Activated CD8-positive, alpha-beta memory T cell treated with anti-CD3 and anti-CD28 coated beads, Interleukin-2, amount 10 ng/mL, durations not matched to agents 7 days and 5 days (primary cell): ENCODE measurements at regions not wholly inside any gene's neighbourhood (a gene's known extent, or its start where the extent isn't known, plus 50 kb on each side); places are given as distances from the start of the nearest gene placed in this dataset.
"Not testable (repeated sequence)": the region's sequence is repeated elsewhere in the genome, so short reads cannot be mapped to it uniquely, and the experiment has no call there.

ENCODE experiments used
- ATAC-seq: fragments of 150-1000 bp; cut with Tn5 transposase; one replicate; pipeline ENCODE4 v1.10.0; 2021; ENCODE audit warnings: moderate library complexity
- CTCF ChIA-PET: fragments of 350-600 bp; sonication (Branson Sonifier 250); formaldehyde crosslinking; loops from one replicate; lab custom pipeline; 2021; ENCODE audit warnings: antibody characterized with exemption; lab: Charles Lee
- DNase-seq: peaks from one replicate; pipeline ENCODE4 v3.0.0-alpha.2; 2020
- H3K27ac Mint-ChIP-seq: one replicate; pipeline ENCODE4 v1.8.0; 2021; ENCODE audit warnings: mild to moderate bottlenecking, mixed read lengths
- H3K27me3 Mint-ChIP-seq: one replicate; pipeline ENCODE4 v1.8.0; 2021; ENCODE audit warnings: mixed read lengths
- H3K36me3 Mint-ChIP-seq: one replicate; pipeline ENCODE4 v1.8.0; 2021; ENCODE audit warnings: mild to moderate bottlenecking, mixed read lengths
- H3K4me1 Mint-ChIP-seq: one replicate; pipeline ENCODE4 v1.8.0; 2021; ENCODE audit warnings: mixed read lengths
- H3K4me3 Mint-ChIP-seq: one replicate; pipeline ENCODE4 v1.8.0; 2021; ENCODE audit warnings: mild to moderate bottlenecking, moderate library complexity, mixed read lengths
- H3K9me3 Mint-ChIP-seq: one replicate; pipeline ENCODE4 v1.8.0; 2022; ENCODE audit warnings: low read depth, mixed read lengths

DNA sequence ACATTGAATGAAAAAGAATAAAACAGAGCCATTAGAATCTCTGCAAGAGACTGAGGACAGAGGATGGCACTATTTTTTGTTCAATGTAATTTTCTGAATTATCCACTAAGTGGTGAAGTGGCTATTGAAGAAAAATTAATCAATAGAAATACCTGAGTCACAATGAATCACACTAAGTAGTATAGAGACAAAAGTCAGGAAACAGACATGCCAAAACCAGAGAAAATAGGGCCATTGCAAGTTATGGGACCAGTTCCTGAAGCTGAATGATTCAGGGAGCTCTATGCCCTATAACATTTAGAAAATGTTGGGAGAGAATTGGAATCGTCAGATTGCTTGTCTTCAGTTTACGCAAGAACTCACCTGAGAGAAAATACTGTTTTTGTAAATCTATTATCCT lies 1103.2 kb upstream of the ALCAM start:
- no peaks in the 10 kb centered on the region for H3K36me3 Mint-ChIP-seq
- ATAC-seq (no peak), DNase-seq (no peak)
- H3K9me3 Mint-ChIP-seq = no peaks in the 10 kb centered on the region
- CTCF ChIA-PET = no interaction called here
- H3K4me3 Mint-ChIP-seq = no peak overlapping the region
- peaks cover 2% of the 10 kb centered on the region for H3K27me3 Mint-ChIP-seq
- no peaks in the 10 kb centered on the region for H3K4me1 Mint-ChIP-seq
- H3K27ac Mint-ChIP-seq = no peak overlapping the region

GRCh38 chr3:104266219-104266618 lies 1100.5 kb upstream of the ALCAM start:
- H3K4me1 Mint-ChIP-seq, H3K36me3 Mint-ChIP-seq, H3K4me3 Mint-ChIP-seq, H3K27ac Mint-ChIP-seq, DNase-seq, CTCF ChIA-PET, H3K27me3 Mint-ChIP-seq, H3K9me3 Mint-ChIP-seq, ATAC-seq: not testable (repeated sequence)

GRCh38 chr3:104269771-104270170 lies 1096.9 kb upstream of the ALCAM start:
- no peak for ATAC-seq
- DNase-seq = no peak
- Mint-ChIP-seq H3K9me3 (no peaks in the 10 kb centered on the region), H3K4me3 (no peak overlapping the region), H3K27me3 (peaks cover 2% of the 10 kb centered on the region), H3K36me3 (no peaks in the 10 kb centered on the region), H3K4me1 (no peaks in the 10 kb centered on the region), H3K27ac (no peak overlapping the region)
- CTCF ChIA-PET = no interaction called here

GRCh38 chr3:104273046-104273649 lies 1093.6 kb upstream of the ALCAM start:
- Mint-ChIP-seq H3K9me3 (peaks cover 6% of the 10 kb centered on the region), H3K27ac (no peak overlapping the region), H3K4me1 (no peaks in the 10 kb centered on the region), H3K36me3 (no peaks in the 10 kb centered on the region), H3K4me3 (no peak overlapping the region), H3K27me3 (peaks cover 1% of the 10 kb centered on the region)
- CTCF ChIA-PET = interaction anchor here (0.8 to 1.5 kb wide), 5 partner anchors 8 to 1244 kb away, joined by 3 to 4 read pairs (median 3); no protein-coding TSS in a partner anchor
- DNase-seq = no peak
- ATAC-seq = no peak

- ATAC-seq (no peak), DNase-seq (no peak)
- peaks cover 4% of the 10 kb centered on the region for H3K4me1 Mint-ChIP-seq
- no peak overlapping the region for H3K27ac Mint-ChIP-seq
- H3K4me3 Mint-ChIP-seq = no peak overlapping the region
- H3K36me3 Mint-ChIP-seq = peaks cover 2% of the 10 kb centered on the region
- CTCF ChIA-PET = no interaction called here
- H3K9me3 Mint-ChIP-seq = peaks cover 8% of the 10 kb centered on the region
- H3K27me3 Mint-ChIP-seq = no peaks in the 10 kb centered on the region
These were observed 1091.5 kb upstream of the ALCAM start for GRCh38 chr3:104275199-104275598.

- CTCF ChIA-PET = no interaction called here
- Mint-ChIP-seq H3K4me1 (peaks cover 5% of the 10 kb centered on the region), H3K4me3 (peak overlapping the region; percentile 21), H3K9me3 (peaks cover 19% of the 10 kb centered on the region), H3K27me3 (no peaks in the 10 kb centered on the region), H3K27ac (no peak overlapping the region), H3K36me3 (peaks cover 12% of the 10 kb centered on the region)
- peak; percentile 20 for ATAC-seq
- DNase-seq = no peak
These were observed 1087.1 kb upstream of the ALCAM start for GRCh38 chr3:104279617-104280016.

GRCh38 chr3:104281713-104282112 lies 1085.0 kb upstream of the ALCAM start:
- H3K9me3 Mint-ChIP-seq = peaks cover 24% of the 10 kb centered on the region
- DNase-seq (no peak), ATAC-seq (no peak)
- no peaks in the 10 kb centered on the region for H3K27me3 Mint-ChIP-seq
- CTCF ChIA-PET = interaction anchor here (1.2 kb wide), 1 partner anchor 9 kb away, joined by 3 read pairs; no protein-coding TSS in a partner anchor
- peaks cover 12% of the 10 kb centered on the region for H3K36me3 Mint-ChIP-seq
- H3K4me3 Mint-ChIP-seq = no peak overlapping the region
- no peak overlapping the region for H3K27ac Mint-ChIP-seq
- H3K4me1 Mint-ChIP-seq = peaks cover 5% of the 10 kb centered on the region

DNA sequence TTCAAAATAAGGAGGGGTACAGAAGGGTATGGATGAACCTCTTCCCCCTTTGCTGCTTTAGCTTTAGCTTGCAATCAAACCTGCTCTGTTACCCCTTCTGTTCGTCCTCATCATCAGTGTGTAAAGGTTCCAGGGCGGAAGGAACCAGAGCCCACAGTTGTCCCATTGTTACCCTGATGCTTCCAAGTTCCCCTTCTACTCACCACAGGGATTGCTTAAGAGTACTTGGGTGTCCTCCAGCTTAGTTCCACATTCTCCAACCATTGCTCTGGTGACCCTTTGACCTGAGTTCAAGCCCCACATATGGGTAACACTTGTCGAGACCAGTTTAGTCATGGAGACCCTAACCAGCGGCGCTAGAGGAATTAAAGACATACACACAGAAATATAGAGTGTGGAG lies 1080.1 kb upstream of the ALCAM start:
- CTCF ChIA-PET = interaction anchor here (1.0 kb wide), 1 partner anchor 13 kb away, joined by 3 read pairs; no protein-coding TSS in a partner anchor

GRCh38 chr3:104291437-104291851 lies 1075.3 kb upstream of the ALCAM start:
- Mint-ChIP-seq H3K27me3 (no peaks in the 10 kb centered on the region), H3K27ac (peak overlapping the region; percentile 61), H3K36me3 (no peaks in the 10 kb centered on the region), H3K9me3 (peaks cover 3% of the 10 kb centered on the region), H3K4me1 (peaks cover 10% of the 10 kb centered on the region), H3K4me3 (peak overlapping the region; percentile 68)
- no peak for DNase-seq
- peak; percentile 53 for ATAC-seq
- CTCF ChIA-PET = interaction anchor here (1.2 kb wide), 1 partner anchor 8 kb away, joined by 3 read pairs; no protein-coding TSS in a partner anchor

More for the DNA sequence above, 1080.1 kb upstream of the ALCAM start:
- H3K4me3 Mint-ChIP-seq = no peak overlapping the region
- peaks cover 10% of the 10 kb centered on the region for H3K9me3 Mint-ChIP-seq
- no peaks in the 10 kb centered on the region for H3K27me3 Mint-ChIP-seq
- H3K27ac Mint-ChIP-seq = no peak overlapping the region
- H3K36me3 Mint-ChIP-seq = peaks cover 4% of the 10 kb centered on the region
- peaks cover 7% of the 10 kb centered on the region for H3K4me1 Mint-ChIP-seq
- DNase-seq (no peak), ATAC-seq (no peak)

DNA sequence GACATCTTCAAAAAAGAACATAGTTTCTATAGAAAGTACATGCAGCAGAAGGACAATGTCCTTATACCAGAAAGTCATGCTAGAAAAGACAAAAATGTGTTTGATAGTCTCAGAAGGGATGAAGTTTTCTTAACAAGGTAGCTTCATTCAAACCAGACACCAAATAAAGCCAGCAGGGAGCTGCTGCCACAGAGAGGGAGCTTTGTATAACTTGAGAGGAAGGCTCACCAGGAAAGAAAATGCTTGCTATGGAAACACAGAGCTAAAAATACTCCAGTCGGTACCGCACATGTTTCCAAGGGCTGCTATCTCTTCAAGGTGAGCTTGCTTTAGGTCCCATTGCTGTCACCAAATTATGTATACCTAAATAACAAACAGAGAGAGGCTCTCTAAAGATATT lies 1074.8 kb upstream of the ALCAM start:
- H3K4me3 Mint-ChIP-seq = peak overlapping the region; percentile 68
- CTCF ChIA-PET = interaction anchor here (1.2 kb wide), 1 partner anchor 9 kb away, joined by 3 read pairs; no protein-coding TSS in a partner anchor

DNA sequence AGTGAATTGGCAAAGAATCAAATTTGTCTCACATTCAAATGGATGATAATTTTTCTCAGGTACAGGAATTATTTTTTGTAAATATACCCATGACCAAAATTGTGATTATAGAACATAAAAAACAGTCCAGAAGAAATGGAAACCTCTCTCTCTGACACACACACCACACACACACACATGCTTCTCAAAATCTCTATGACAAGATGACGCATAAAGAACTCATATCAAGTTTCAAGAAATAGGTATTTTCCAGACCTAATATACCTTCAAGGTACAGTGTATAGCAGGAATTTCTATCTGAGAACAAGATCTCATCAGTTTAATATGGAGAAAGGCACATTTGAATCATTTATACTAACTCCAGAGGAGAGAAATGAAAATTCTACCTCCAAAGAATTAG lies 1069.1 kb upstream of the ALCAM start:
- CTCF ChIA-PET = no interaction called here
- H3K36me3 Mint-ChIP-seq = no peaks in the 10 kb centered on the region
- no peak for DNase-seq
- no peak overlapping the region for H3K4me3 Mint-ChIP-seq
- no peak overlapping the region for H3K27ac Mint-ChIP-seq
- H3K4me1 Mint-ChIP-seq = no peaks in the 10 kb centered on the region
- H3K27me3 Mint-ChIP-seq = no peaks in the 10 kb centered on the region
- no peak for ATAC-seq
- H3K9me3 Mint-ChIP-seq = no peaks in the 10 kb centered on the region

More for the DNA sequence above, 1074.8 kb upstream of the ALCAM start:
- no peak for DNase-seq
- Mint-ChIP-seq H3K27ac (peak overlapping the region; percentile 61), H3K4me1 (peaks cover 10% of the 10 kb centered on the region), H3K27me3 (no peaks in the 10 kb centered on the region), H3K9me3 (no peaks in the 10 kb centered on the region), H3K36me3 (no peaks in the 10 kb centered on the region)
- peak; percentile 16 for ATAC-seq

GRCh38 chr3:104298662-104299061 lies 1068.0 kb upstream of the ALCAM start:
- H3K27me3 Mint-ChIP-seq = no peaks in the 10 kb centered on the region
- no peak for DNase-seq
- H3K4me3 Mint-ChIP-seq = no peak overlapping the region
- no peaks in the 10 kb centered on the region for H3K9me3 Mint-ChIP-seq
- no peak for ATAC-seq
- CTCF ChIA-PET = no interaction called here
- H3K4me1 Mint-ChIP-seq = no peaks in the 10 kb centered on the region
- H3K27ac Mint-ChIP-seq = no peak overlapping the region
- H3K36me3 Mint-ChIP-seq = no peaks in the 10 kb centered on the region

GRCh38 chr3:104316118-104316517 lies 1050.6 kb upstream of the ALCAM start:
- CTCF ChIA-PET = no interaction called here
- Mint-ChIP-seq H3K4me1 (no peaks in the 10 kb centered on the region), H3K4me3 (no peak overlapping the region), H3K27ac (no peak overlapping the region), H3K36me3 (no peaks in the 10 kb centered on the region), H3K9me3 (peaks cover 6% of the 10 kb centered on the region), H3K27me3 (no peaks in the 10 kb centered on the region)
- ATAC-seq = no peak
- no peak for DNase-seq

GRCh38 chr3:104323226-104323625 lies 1043.5 kb upstream of the ALCAM start:
- ATAC-seq (no peak), DNase-seq (no peak)
- H3K27ac Mint-ChIP-seq = no peak overlapping the region
- H3K36me3 Mint-ChIP-seq = no peaks in the 10 kb centered on the region
- H3K9me3 Mint-ChIP-seq = peaks cover 5% of the 10 kb centered on the region
- CTCF ChIA-PET = no interaction called here
- no peak overlapping the region for H3K4me3 Mint-ChIP-seq
- H3K4me1 Mint-ChIP-seq = no peaks in the 10 kb centered on the region
- H3K27me3 Mint-ChIP-seq = no peaks in the 10 kb centered on the region
